ENCODE measurements at regions not wholly inside any gene's neighbourhood (a gene's known extent, or its start where the extent isn't known, plus 50 kb on each side); places are given as distances from the start of the nearest gene placed in this dataset.

GRCh38 chr7:51645255-51645654, 328.6 kb upstream of the COBL start:
- TF ChIP-seq CTCF (IDR thresholded peaks at IDR 0.05; ENCODE audit: low read length) (no peak), EZH2 (IDR thresholded peaks at IDR 0.05; ENCODE audit: borderline replicate concordance, low read length) (no peak)

Data from OCI-LY1 (cell line).